Pancreas (tissue), 10 donors: ENCODE measurements at regions not wholly inside any gene's neighbourhood (a gene's known extent, or its start where the extent isn't known, plus 50 kb on each side); places are given as distances from the start of the nearest gene placed in this dataset.

ENCODE experiments used
- ATAC-seq, 4 donors: fragments of 200-7000 bp; cut with Tn5 transposase; one replicate each; pipeline versions ENCODE4 v1.8.0 to v1.9.1; 2020; ENCODE audit warnings: mild to moderate bottlenecking in 4 of 4, moderate library complexity in 4 of 4
- DNase-seq, 6 donors: peaks; one replicate each; pipeline ENCODE4 v3.0.0-alpha.2; 2020
- FAIRE-seq: peaks from 2 replicates; lab custom pipeline; 2012; peaks lifted over from hg19 to GRCh38; lab: Jason Lieb, UNC
- H3K27ac ChIP-seq, 4 donors: fragments of 200-600 bp; sonication (generic); 1 replicate in 3 of 4; 2 replicates in 1 of 4; pipeline versions ENCODE4 v1.5.0 to v1.8.0; 2020
- H3K27me3 ChIP-seq, 4 donors: fragments of 200-600 bp; one replicate each; pipeline ENCODE4 v1.8.0; 2021
- H3K36me3 ChIP-seq, 3 donors: fragments of 200-600 bp; sonication (generic) in 1 of 3; one replicate each; pipeline versions ENCODE4 v1.5.0 to v1.8.0; 2020 to 2021
- H3K4me1 ChIP-seq, 3 donors: fragments of 200-600 bp; one replicate each; pipeline ENCODE4 v1.8.0; 2021
- H3K4me3 ChIP-seq, 4 donors: fragments of 200-600 bp; sonication (generic) in 2 of 4; one replicate each; pipeline versions ENCODE4 v1.5.0 to v1.8.0; 2020 to 2021
- H3K9me3 ChIP-seq, 4 donors: fragments of 200-600 bp; one replicate each; pipeline ENCODE4 v1.8.0; 2021
- CTCF ChIP-seq, 4 donors: fragments of 200-600 bp; sonication (generic) in 3 of 4; IDR thresholded peaks; one replicate each; pipeline versions ENCODE4 v1.5.0 to v1.8.0; 2021; ENCODE audit warnings: antibody characterized with exemption in 4 of 4
- WGBS, 2 donors: extraction: QIAGEN DNeasy Blood & Tissue Kit; methylation state at CpG; one replicate each; pipeline ENCODE4 v1.1.7; 2013; 5-methylcytosine and 5-hydroxymethylcytosine counted together
- intact Hi-C, 3 donors: fragments of 100-400 bp; cut with DNase I; formaldehyde crosslinking; loops; one replicate each; pipeline versions ENCODE4 v1.11.1 to v1.14.2; 2022
- donor health status: healthy with polysubstance abuse.
- donor health status: DM: no; HTN: no; CAD: no; lungs with moderate emphysema.
- donor health status: DM: no; HTN: no; CAD: no.
- donor health status: control.
- donor health status: control.
- donor health status: Bipolar disorder and iron deficiency.
- donor health status: DM: yes; HTN: yes; CAD: no.
- donor health status: DM: no; HTN: no; CAD: no.
- donor health status: DM: no; HTN: no; CAD: no.
- donor health status: DM: yes; HTN: yes; CAD: no.

- Histone ChIP-seq H3K9me3 (no peaks in the 10 kb centered on the region), H3K36me3 (no peaks in the 10 kb centered on the region), H3K4me1 (no peaks in the 10 kb centered on the region), H3K27me3 (no peaks in the 10 kb centered on the region), H3K27ac (no peak overlapping the region), H3K4me3 (no peak overlapping the region)
- 64 to 65% methylated on average over 14 of the region's 14 CpGs for WGBS, 2 donors
- DNase-seq (no peak), FAIRE-seq (no peak), ATAC-seq (no peak)
- TF ChIP-seq CTCF (IDR thresholded peaks at IDR 0.05), result no peak
- intact Hi-C loops, result no loop called here
These were observed 140.3 kb downstream of the CDC5L start for GRCh38 chr6:44527583-44528369.

GRCh38 chr6:44528370-44528644, 140.8 kb downstream of the CDC5L start:
- intact Hi-C loops, result no loop called here
- Histone ChIP-seq H3K4me3 (no peak overlapping the region), H3K36me3 (no peaks in the 10 kb centered on the region), H3K27ac (no peak overlapping the region), H3K9me3 (no peaks in the 10 kb centered on the region), H3K27me3 (no peaks in the 10 kb centered on the region), H3K4me1 (no peaks in the 10 kb centered on the region)
- no peak for DNase-seq
- no peak for ATAC-seq
- FAIRE-seq, result no peak
- no peak for TF ChIP-seq CTCF (IDR thresholded peaks at IDR 0.05)
- 72 to 80% methylated on average over 5 of the region's 5 CpGs for WGBS, 2 donors

GRCh38 chr6:44528716-44529115, 141.2 kb downstream of the CDC5L start:
- no peaks in the 10 kb centered on the region for H3K36me3 ChIP-seq
- ATAC-seq (no peak), FAIRE-seq (no peak), DNase-seq (no peak)
- 47 to 91% methylated on average over 2 of the region's 2 CpGs for WGBS, 2 donors
- H3K27me3 ChIP-seq, result no peaks in the 10 kb centered on the region
- intact Hi-C loops, result no loop called here
- TF ChIP-seq CTCF (IDR thresholded peaks at IDR 0.05), result no peak
- H3K4me1 ChIP-seq, result no peaks in the 10 kb centered on the region
- H3K9me3 ChIP-seq, result no peaks in the 10 kb centered on the region
- H3K27ac ChIP-seq, result no peak overlapping the region
- no peak overlapping the region for H3K4me3 ChIP-seq

DNA sequence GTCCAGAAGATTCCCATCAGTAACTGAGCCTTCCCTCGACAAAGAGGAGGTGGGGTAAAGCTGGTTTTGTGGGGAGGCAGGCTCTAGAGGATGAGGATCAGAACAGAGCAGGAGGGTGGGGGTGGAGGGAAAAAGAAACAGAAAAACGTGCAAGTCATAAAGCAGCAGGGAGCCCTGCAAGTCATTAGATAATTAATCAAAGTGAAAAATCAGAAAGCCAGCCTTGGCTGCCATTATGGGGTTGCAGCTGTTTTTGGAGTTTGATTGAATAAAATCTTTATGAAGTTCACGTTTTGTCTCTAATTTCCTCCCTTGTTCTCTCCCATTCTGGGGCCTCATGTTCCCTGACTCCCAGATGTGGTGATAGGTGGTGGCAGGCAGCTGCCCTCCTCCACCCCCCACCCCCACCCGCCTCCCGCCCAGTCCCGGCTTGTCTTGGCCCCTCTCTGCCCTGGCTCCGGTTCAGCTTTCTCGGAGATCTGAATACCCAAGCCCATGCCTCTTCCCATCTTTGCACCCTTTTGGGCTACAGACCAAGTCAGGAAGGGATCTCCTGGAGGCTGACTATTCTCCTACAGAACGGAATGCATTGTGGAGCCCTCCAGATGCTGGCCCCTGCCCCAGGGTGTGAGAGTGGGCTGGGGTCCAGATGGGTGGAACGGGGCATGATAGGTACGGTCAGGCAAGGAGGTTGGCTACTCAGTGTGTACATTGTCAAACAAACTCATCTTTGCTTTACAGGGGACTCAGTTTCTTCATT, 141.8 kb downstream of the CDC5L start:
- FAIRE-seq (no peak), DNase-seq (no peak), ATAC-seq (no peak)
- H3K9me3 ChIP-seq, result no peaks in the 10 kb centered on the region
- intact Hi-C loops, result no loop called here
- H3K36me3 ChIP-seq, result no peaks in the 10 kb centered on the region
- H3K27me3 ChIP-seq, result no peaks in the 10 kb centered on the region
- H3K4me1 ChIP-seq, result no peaks in the 10 kb centered on the region
- no peak overlapping the region for H3K27ac ChIP-seq
- 63 to 75% methylated on average over 11 of the region's 11 CpGs for WGBS, 2 donors
- no peak for TF ChIP-seq CTCF (IDR thresholded peaks at IDR 0.05)
- no peak overlapping the region for H3K4me3 ChIP-seq
